HepG2 (cell line): ENCODE measurements at regions not wholly inside any gene's neighbourhood (a gene's known extent, or its start where the extent isn't known, plus 50 kb on each side); places are given as distances from the start of the nearest gene placed in this dataset.
"Not testable (repeated sequence)": the region's sequence is repeated elsewhere in the genome, so short reads cannot be mapped to it uniquely, and the experiment has no call there.

ENCODE experiments used
- BCL6 ChIP-seq: IDR thresholded peaks from 2 replicates; pipeline ENCODE4 v1.6.1; 2016; ENCODE audit warnings: missing genetic modification reagents, missing compliant biosample characterization
- CHD4 ChIP-seq: fragments of 200-600 bp; sonication (generic); IDR thresholded peaks from 2 replicates; pipeline ENCODE4 v1.7.0; 2017; ENCODE audit warnings: mild to moderate bottlenecking, low read length, borderline replicate concordance
- ELF4 ChIP-seq: sonication (generic); formaldehyde crosslinking; IDR thresholded peaks from 2 replicates; pipeline ENCODE4 v1.5.0; 2020; ENCODE audit warnings: missing genetic modification reagents, mild to moderate bottlenecking, moderate library complexity, borderline replicate concordance
- ETV6 ChIP-seq: sonication (generic); formaldehyde crosslinking; conservative IDR thresholded peaks from 2 replicates; pipeline ENCODE4 v1.4.0; 2020; ENCODE audit warnings: missing genetic modification reagents
- EZH2 ChIP-seq: conservative IDR thresholded peaks from 2 replicates; pipeline ENCODE4 v1.6.1; 2012; ENCODE audit warnings: mild to moderate bottlenecking, low read depth, low read length, moderate library complexity
- FIP1L1 ChIP-seq: fragments of 200-400 bp; formaldehyde crosslinking; IDR thresholded peaks from 2 replicates; pipeline ENCODE4 v1.6.1; 2018; ENCODE audit warnings: low read depth, mild to moderate bottlenecking, low read length, moderate library complexity, borderline replicate concordance; ENCODE audit not compliant: insufficient read depth
- TAF1 ChIP-seq: sonication (generic); formaldehyde crosslinking; IDR thresholded peaks from 2 replicates; pipeline ENCODE4 v1.4.0; 2020; ENCODE audit warnings: missing genetic modification reagents
- TSC22D2 ChIP-seq: sonication (generic); formaldehyde crosslinking; IDR thresholded peaks from 2 replicates; pipeline ENCODE4 v1.5.1; 2020; ENCODE audit warnings: missing genetic modification reagents, mild to moderate bottlenecking, borderline replicate concordance
- ZNF670 ChIP-seq: sonication (generic); formaldehyde crosslinking; IDR thresholded peaks from 2 replicates; pipeline ENCODE4 v1.8.0; 2022; ENCODE audit warnings: mild to moderate bottlenecking, missing genetic modification reagents, borderline replicate concordance
- TF ChIP-seq, protein P1 (sequence below): IDR thresholded peaks from 2 replicates; pipeline ENCODE4 v1.6.1; 2012; ENCODE audit warnings: inconsistent platforms
- TF ChIP-seq, protein P2 (sequence below): sonication (generic); formaldehyde crosslinking; IDR thresholded peaks from 2 replicates; pipeline ENCODE4 v1.5.0; 2020; ENCODE audit warnings: missing genetic modification reagents
- TF ChIP-seq, protein P3 (sequence below): sonication (generic); formaldehyde crosslinking; IDR thresholded peaks from 2 replicates; pipeline ENCODE4 v1.5.0; 2020; ENCODE audit warnings: mild to moderate bottlenecking, missing genetic modification reagents, moderate library complexity

DNA sequence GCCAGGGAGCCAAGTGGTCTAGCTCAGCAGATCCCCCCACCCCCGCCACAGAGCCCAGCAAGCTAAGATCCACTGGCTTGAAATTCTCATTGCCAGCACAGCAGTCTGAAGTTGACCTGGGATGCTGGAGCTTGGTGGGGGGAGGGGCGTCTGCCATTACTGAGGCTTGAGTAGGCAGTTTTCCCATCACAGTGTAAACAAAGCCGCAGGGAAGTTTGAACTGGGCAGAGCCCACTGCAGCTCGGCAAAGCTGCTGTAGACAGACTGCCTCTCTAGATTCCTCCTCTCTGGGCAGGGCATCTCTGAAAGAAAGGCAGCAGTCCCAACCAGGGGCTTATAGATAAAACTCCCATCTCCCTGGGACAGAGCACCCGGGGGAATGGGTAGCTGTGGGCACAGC, 89.3 kb upstream of the ZNF678 start:
- TF ChIP-seq, protein P1, sequence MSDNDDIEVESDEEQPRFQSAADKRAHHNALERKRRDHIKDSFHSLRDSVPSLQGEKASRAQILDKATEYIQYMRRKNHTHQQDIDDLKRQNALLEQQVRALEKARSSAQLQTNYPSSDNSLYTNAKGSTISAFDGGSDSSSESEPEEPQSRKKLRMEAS, result not testable (repeated sequence)
- TF ChIP-seq ELF4; ETV6 (CRISPR knock-in tag); TAF1 (CRISPR knock-in tag); FIP1L1; BCL6 (CRISPR knock-in tag); EZH2; CHD4; TSC22D2 (CRISPR knock-in tag); ZNF670 (CRISPR knock-in tag): not testable (repeated sequence)
- TF ChIP-seq, protein P2, sequence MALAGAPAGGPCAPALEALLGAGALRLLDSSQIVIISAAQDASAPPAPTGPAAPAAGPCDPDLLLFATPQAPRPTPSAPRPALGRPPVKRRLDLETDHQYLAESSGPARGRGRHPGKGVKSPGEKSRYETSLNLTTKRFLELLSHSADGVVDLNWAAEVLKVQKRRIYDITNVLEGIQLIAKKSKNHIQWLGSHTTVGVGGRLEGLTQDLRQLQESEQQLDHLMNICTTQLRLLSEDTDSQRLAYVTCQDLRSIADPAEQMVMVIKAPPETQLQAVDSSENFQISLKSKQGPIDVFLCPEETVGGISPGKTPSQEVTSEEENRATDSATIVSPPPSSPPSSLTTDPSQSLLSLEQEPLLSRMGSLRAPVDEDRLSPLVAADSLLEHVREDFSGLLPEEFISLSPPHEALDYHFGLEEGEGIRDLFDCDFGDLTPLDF (CRISPR knock-in tag), result not testable (repeated sequence)
- TF ChIP-seq, protein P3, sequence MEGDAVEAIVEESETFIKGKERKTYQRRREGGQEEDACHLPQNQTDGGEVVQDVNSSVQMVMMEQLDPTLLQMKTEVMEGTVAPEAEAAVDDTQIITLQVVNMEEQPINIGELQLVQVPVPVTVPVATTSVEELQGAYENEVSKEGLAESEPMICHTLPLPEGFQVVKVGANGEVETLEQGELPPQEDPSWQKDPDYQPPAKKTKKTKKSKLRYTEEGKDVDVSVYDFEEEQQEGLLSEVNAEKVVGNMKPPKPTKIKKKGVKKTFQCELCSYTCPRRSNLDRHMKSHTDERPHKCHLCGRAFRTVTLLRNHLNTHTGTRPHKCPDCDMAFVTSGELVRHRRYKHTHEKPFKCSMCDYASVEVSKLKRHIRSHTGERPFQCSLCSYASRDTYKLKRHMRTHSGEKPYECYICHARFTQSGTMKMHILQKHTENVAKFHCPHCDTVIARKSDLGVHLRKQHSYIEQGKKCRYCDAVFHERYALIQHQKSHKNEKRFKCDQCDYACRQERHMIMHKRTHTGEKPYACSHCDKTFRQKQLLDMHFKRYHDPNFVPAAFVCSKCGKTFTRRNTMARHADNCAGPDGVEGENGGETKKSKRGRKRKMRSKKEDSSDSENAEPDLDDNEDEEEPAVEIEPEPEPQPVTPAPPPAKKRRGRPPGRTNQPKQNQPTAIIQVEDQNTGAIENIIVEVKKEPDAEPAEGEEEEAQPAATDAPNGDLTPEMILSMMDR (CRISPR knock-in tag), result not testable (repeated sequence)
